GM12878 (cell line): ENCODE measurements at regions not wholly inside any gene's neighbourhood (a gene's known extent, or its start where the extent isn't known, plus 50 kb on each side); places are given as distances from the start of the nearest gene placed in this dataset.
"Not testable (repeated sequence)": the region's sequence is repeated elsewhere in the genome, so short reads cannot be mapped to it uniquely, and the experiment has no call there.

Source experiments
- ATAC-seq: fragments of 200-7000 bp; cut with Tn5 transposase; 3 replicates; pipeline ENCODE4 v1.9.1; 2020; ENCODE audit warnings: mild to moderate bottlenecking, moderate library complexity
- BruUV-seq: library from RNA; stranded (reverse); fragments of 400-500 nt; replicated peaks from 2 replicates; lab custom pipeline; 2021; lab: Mats Ljungman, UMichigan
- CTCF ChIA-PET: fragments of 300-600 bp; sonication (Branson Sonifier 250); formaldehyde crosslinking; extraction: SDS; loops from one replicate; lab custom pipeline; 2021; ENCODE audit warnings: inconsistent platforms; lab: Yijun Ruan, JAX
- POLR2A ChIA-PET: fragments of 350-600 bp; formaldehyde crosslinking; extraction: SDS; loops from one replicate; lab custom pipeline; 2021; ENCODE audit warnings: inconsistent platforms; lab: Charles Lee
- RAD21 ChIA-PET: fragments of 300-600 bp; sonication (Branson Sonifier 250); formaldehyde crosslinking; loops from one replicate; lab custom pipeline; 2023; ENCODE audit warnings: antibody characterized with exemption; ENCODE audit not compliant: unreplicated experiment; lab: Charles Lee
- SMC1A ChIA-PET: fragments of 300-600 bp; sonication (Branson Sonifier 250); formaldehyde crosslinking; loops from one replicate; lab custom pipeline; 2023; ENCODE audit not compliant: unreplicated experiment, uncharacterized antibody; lab: Charles Lee
- DNase-seq: peaks from one replicate; pipeline ENCODE4 v3.0.0-alpha.2; 2011; ENCODE audit warnings: low read depth, low spot score
- FAIRE-seq: peaks from 3 replicates; lab custom pipeline; 2011; peaks lifted over from hg19 to GRCh38; lab: Jason Lieb, UNC
- H2AFZ ChIP-seq: 2 replicates; pipeline ENCODE4 v1.6.0; 2011; ENCODE audit warnings: low read depth, low read length, control low read depth; ENCODE audit not compliant: control insufficient read depth
- H3K27ac ChIP-seq: 2 replicates; pipeline ENCODE4 v1.5.1; 2011; ENCODE audit warnings: control low read depth; ENCODE audit not compliant: control insufficient read depth, insufficient read depth
- H3K27me3 ChIP-seq, 2 experiments: replicated peaks in 1 of 2; 2 replicates each; pipeline versions ENCODE4 v1.6.0 to v1.6.1; 2011; ENCODE audit warnings: low read length in 1 of 2; ENCODE audit not compliant: control insufficient read depth in 2 of 2, insufficient read depth in 2 of 2
- H3K36me3 ChIP-seq, 2 experiments: 2 replicates each; pipeline ENCODE4 v1.5.1; 2011; ENCODE audit warnings: low read length in 1 of 2; ENCODE audit not compliant: control insufficient read depth in 2 of 2, insufficient read depth in 2 of 2
- H3K4me1 ChIP-seq: 2 replicates; pipeline ENCODE4 v1.6.1; 2011; ENCODE audit warnings: mild to moderate bottlenecking, low read length, moderate library complexity, mixed read lengths; ENCODE audit not compliant: control insufficient read depth, insufficient read depth
- H3K4me2 ChIP-seq: 2 replicates; pipeline ENCODE4 v1.6.0; 2011; ENCODE audit warnings: control low read depth; ENCODE audit not compliant: control insufficient read depth, insufficient read depth
- H3K4me3 ChIP-seq: fragments of 200-600 bp; sonication (generic); 2 replicates; pipeline ENCODE4 v1.5.1; 2016
- H3K79me2 ChIP-seq: 2 replicates; pipeline ENCODE4 v1.6.0; 2011; ENCODE audit warnings: low read length; ENCODE audit not compliant: control insufficient read depth, insufficient read depth
- H3K9ac ChIP-seq: 2 replicates; pipeline ENCODE4 v1.8.0; 2011; ENCODE audit warnings: low read length, control low read depth, mixed read lengths; ENCODE audit not compliant: control insufficient read depth, insufficient read depth
- H3K9me3 ChIP-seq: replicated peaks from 3 replicates; pipeline ENCODE4 v1.5.1; 2011; ENCODE audit warnings: mild to moderate bottlenecking, low read length; ENCODE audit not compliant: control insufficient read depth, insufficient read depth
- H4K20me1 ChIP-seq: 2 replicates; pipeline ENCODE4 v1.6.0; 2011; ENCODE audit not compliant: control insufficient read depth, insufficient read depth
- ATF3 ChIP-seq: IDR thresholded peaks from 2 replicates; pipeline ENCODE4 v1.6.1; 2011; ENCODE audit warnings: low read depth, mild to moderate bottlenecking, low read length, moderate library complexity, borderline replicate concordance; ENCODE audit errors: extremely low read depth
- ESRRA ChIP-seq: IDR thresholded peaks from 2 replicates; pipeline ENCODE4 v1.6.1; 2012; ENCODE audit warnings: mild to moderate bottlenecking, low read length, improper control_type of control experiment
- HSF1 ChIP-seq: fragments of 150-350 bp; IDR thresholded peaks from 2 replicates; pipeline ENCODE4 v1.6.1; 2014; ENCODE audit warnings: mild to moderate bottlenecking, low read depth, low read length
- PAX8 ChIP-seq: fragments of 450-650 bp; IDR thresholded peaks from 2 replicates; pipeline ENCODE4 v1.6.1; 2017; ENCODE audit warnings: mild to moderate bottlenecking, moderate library complexity
- RBBP5 ChIP-seq: fragments of 200-600 bp; sonication (generic); conservative IDR thresholded peaks from 2 replicates; pipeline ENCODE4 v1.6.1; 2016
- RELA ChIP-seq: fragments of 450-650 bp; IDR thresholded peaks from 2 replicates; pipeline ENCODE4 v1.8.0; 2014; ENCODE audit warnings: borderline replicate concordance; ENCODE audit not compliant: partially characterized antibody
- ZBTB40 ChIP-seq: fragments of 450-650 bp; IDR thresholded peaks from 2 replicates; pipeline ENCODE4 v1.6.1; 2016; ENCODE audit warnings: mild to moderate bottlenecking, moderate library complexity, borderline replicate concordance
- ZNF274 ChIP-seq: IDR thresholded peaks from one replicate; pipeline ENCODE4 v1.8.0; 2011; ENCODE audit not compliant: insufficient read length, insufficient read depth
- whole genome bisulfite sequencing: methylation state at CpG from one replicate; pipeline ENCODE4 v1.1.6; 2016; ENCODE audit warnings: low lambda C conversion rate; ENCODE audit not compliant: insufficient replicate concordance, insufficient coverage; ENCODE audit errors: missing lambda C conversion rate; 5-methylcytosine and 5-hydroxymethylcytosine counted together
- in situ Hi-C: fragments of 300-500 bp; cut with MboI; formaldehyde crosslinking; loops from 9 replicates; pipeline ENCODE4 v1.14.3; 2018; ENCODE audit warnings: mixed read lengths
- intact Hi-C: fragments of 100-400 bp; cut with micrococcal nuclease; formaldehyde crosslinking; loops from one replicate; pipeline ENCODE4 v1.14.2; 2022; ENCODE audit not compliant: unreplicated experiment

GRCh38 chr15:81064253-81064652, 63.5 kb downstream of the TLNRD1 start:
- no peak overlapping the region for H3K27ac ChIP-seq
- intact Hi-C loops (no loop called here), in situ Hi-C loops (no loop called here)
- no peak for FAIRE-seq
- no peaks in the 10 kb centered on the region for H3K36me3 ChIP-seq
- RAD21 ChIA-PET: no interaction called here
- no peak overlapping the region for H3K9ac ChIP-seq
- BruUV-seq: no TSS peak
- SMC1A ChIA-PET: no interaction called here
- no peaks in the 10 kb centered on the region for H3K9me3 ChIP-seq
- no peak for ATAC-seq
- H3K79me2 ChIP-seq: no peaks in the 10 kb centered on the region
- POLR2A ChIA-PET: no interaction called here
- CTCF ChIA-PET: interaction anchor here (1.6 kb wide), 1 partner anchor 202 kb away, joined by 5 read pairs; no protein-coding TSS in a partner anchor
- peaks cover 16% of the 10 kb centered on the region for H3K4me1 ChIP-seq
- no peak overlapping the region for H2AFZ ChIP-seq
- H4K20me1 ChIP-seq: no peaks in the 10 kb centered on the region
- no peak for DNase-seq
- no peak for TF ChIP-seq RELA
- TF ChIP-seq ZNF274: no peak
- TF ChIP-seq RBBP5: no peak
- TF ChIP-seq ZBTB40: no peak
- no peak for TF ChIP-seq HSF1
- no peak for TF ChIP-seq PAX8
- no peak for TF ChIP-seq ATF3
- no peak for TF ChIP-seq ESRRA
- H3K4me3 ChIP-seq: no peak overlapping the region
- 50% methylated on average over 2 of the region's 2 CpGs for WGBS
- H3K27me3 ChIP-seq: no peaks in the 10 kb centered on the region
- H3K4me2 ChIP-seq: no peak overlapping the region

GRCh38 chr15:81067567-81067966, 66.5 kb upstream of the CFAP161 start:
- H3K79me2 ChIP-seq, H3K27ac ChIP-seq, H4K20me1 ChIP-seq, intact Hi-C loops, H3K27me3 ChIP-seq, H3K36me3 ChIP-seq, H3K9ac ChIP-seq, H2AFZ ChIP-seq, H3K9me3 ChIP-seq, BruUV-seq, H3K4me1 ChIP-seq, POLR2A ChIA-PET, FAIRE-seq, RAD21 ChIA-PET, ATAC-seq, H3K4me2 ChIP-seq, H3K4me3 ChIP-seq, in situ Hi-C loops, DNase-seq: not testable (repeated sequence)
- ChIA-PET SMC1A (interaction anchor here (0.6 kb wide), 2 partner anchors 9 to 195 kb away, joined by 3 read pairs; no protein-coding TSS in a partner anchor), CTCF (interaction anchor here (0.9 kb wide), 1 partner anchor 28 kb away, joined by 3 read pairs; no protein-coding TSS in a partner anchor)
